Inflammatory macrophage treated with lipopolysaccharide for 1 hour (primary cell): ENCODE measurements at regions not wholly inside any gene's neighbourhood (a gene's known extent, or its start where the extent isn't known, plus 50 kb on each side); places are given as distances from the start of the nearest gene placed in this dataset.
"Not testable (repeated sequence)": the region's sequence is repeated elsewhere in the genome, so short reads cannot be mapped to it uniquely, and the experiment has no call there.

Source experiments
- DNase-seq, 2 donors: peaks; one replicate each; pipeline ENCODE4 v3.0.0-alpha.2; 2020 to 2022

GRCh38 chr10:21363092-21363730, 162.3 kb downstream of the SKIDA1 start:
- DNase-seq = no peak

DNA sequence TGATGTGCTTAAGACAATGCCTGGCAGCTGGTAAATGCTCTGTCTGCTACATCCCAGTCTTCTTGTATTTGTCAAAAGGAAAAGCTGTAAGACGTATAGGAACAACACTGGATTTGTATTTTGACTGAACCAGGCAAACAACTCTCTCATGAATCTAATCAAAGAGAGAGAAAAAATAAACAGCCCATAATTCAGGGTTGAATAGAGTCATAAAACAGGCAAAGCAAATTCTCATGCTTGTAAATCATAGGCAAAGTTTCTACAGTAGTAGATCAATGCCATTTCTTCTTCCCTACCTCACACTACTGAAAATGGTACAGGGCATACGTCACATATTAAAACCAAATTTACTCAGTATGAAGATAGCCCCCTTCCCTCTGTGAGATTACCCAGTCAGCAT, 166.3 kb downstream of the SKIDA1 start:
- DNase-seq = no peak

GRCh38 chr10:21355591-21356011, 169.9 kb downstream of the SKIDA1 start:
- DNase-seq = no peak

DNA sequence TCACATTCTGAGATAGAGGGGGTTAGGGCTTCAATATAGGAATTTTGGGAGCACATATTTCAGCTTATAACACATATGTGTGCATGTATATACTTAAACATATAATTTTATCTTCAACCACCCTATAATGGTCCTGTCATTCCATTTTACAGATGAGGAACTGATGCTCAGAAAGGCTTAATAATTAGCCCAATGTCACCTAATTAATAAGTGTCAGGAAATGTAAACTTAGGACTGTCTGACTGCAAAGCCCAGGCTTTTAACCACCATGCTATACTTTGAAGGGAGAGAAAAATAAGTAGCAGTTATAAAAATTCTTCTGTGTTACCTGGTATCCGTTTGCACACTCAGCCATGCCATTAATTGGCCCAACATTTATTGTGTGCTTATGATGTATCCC, 172.6 kb downstream of the SKIDA1 start:
- no peak for DNase-seq

- DNase-seq = not testable (repeated sequence)
These were observed 173.9 kb downstream of the SKIDA1 start for GRCh38 chr10:21351594-21351993.

DNA sequence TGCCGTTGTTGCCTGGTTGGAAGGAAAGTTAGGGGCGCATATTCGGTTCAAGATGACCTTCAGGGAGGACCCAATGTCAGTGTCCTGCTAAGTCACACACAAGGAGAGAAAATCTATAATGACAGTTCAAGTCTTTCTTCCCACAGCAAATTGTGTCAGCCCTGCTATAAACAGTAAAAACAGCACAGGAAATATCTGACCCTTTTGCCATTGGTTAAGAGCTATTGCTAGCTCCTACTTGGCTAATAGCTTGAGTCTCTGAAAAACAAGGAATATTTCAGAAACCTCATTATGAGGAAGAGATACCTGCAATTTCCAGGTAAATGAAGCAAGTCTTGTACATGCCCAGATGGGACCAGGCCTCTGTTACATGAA, 175.6 kb downstream of the SKIDA1 start:
- DNase-seq = no peak

GRCh38 chr10:21347785-21348170, 177.7 kb downstream of the SKIDA1 start:
- no peak for DNase-seq

GRCh38 chr10:21347043-21347784, 178.3 kb downstream of the SKIDA1 start:
- no peak for DNase-seq

GRCh38 chr10:21343087-21343486, 182.4 kb downstream of the SKIDA1 start:
- no peak for DNase-seq

- not testable (repeated sequence) for DNase-seq
These were observed 183.0 kb downstream of the SKIDA1 start for GRCh38 chr10:21342499-21342898.

DNA sequence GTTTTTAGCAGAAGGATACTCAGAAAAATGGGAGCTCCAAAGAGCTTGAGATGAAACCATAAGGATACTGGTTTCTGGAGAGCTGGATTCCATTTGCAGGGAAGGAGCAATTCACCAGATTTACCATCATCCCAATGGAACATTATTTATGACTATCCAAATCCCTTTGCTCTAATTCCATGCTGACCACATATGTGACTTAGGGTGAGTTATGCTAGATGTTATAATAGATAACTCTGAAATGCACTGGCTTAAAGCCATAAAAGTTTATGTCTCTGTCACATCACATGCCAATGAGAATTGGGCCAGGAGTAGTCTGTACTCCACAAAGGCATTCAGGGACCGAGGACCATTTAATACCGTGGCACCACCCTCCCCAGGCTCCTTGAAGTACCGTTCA, 185.2 kb downstream of the SKIDA1 start:
- no peak for DNase-seq

DNA sequence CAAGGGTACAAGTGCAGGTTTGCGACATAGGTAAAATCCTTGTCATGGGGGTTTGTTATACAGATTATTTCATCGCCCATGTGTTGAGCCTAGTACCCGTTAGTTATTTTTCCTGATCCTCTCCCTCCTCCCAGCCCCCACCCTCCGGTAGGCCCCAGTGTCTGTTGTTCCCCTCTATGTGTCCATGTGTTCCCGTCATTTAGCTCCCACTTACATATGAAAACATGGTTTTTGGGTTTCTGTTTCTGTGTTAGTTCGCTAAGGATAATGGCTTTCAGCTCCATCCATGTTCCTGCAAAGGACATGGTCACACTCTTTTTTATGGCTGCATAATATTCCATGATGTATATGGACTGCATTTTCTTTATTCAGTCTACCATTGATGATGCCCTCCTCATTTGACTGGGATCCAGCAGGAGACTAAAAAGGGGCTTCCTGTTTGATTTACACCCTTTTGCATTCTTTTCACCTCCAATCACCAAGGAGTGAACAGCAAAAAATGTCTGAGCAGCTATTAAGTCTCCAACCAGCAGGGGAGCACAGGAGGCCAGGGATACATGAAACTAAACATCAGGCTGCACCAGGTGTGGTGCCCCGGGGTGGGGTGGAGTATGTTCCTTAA, 188.2 kb downstream of the SKIDA1 start:
- DNase-seq = no peak

DNA sequence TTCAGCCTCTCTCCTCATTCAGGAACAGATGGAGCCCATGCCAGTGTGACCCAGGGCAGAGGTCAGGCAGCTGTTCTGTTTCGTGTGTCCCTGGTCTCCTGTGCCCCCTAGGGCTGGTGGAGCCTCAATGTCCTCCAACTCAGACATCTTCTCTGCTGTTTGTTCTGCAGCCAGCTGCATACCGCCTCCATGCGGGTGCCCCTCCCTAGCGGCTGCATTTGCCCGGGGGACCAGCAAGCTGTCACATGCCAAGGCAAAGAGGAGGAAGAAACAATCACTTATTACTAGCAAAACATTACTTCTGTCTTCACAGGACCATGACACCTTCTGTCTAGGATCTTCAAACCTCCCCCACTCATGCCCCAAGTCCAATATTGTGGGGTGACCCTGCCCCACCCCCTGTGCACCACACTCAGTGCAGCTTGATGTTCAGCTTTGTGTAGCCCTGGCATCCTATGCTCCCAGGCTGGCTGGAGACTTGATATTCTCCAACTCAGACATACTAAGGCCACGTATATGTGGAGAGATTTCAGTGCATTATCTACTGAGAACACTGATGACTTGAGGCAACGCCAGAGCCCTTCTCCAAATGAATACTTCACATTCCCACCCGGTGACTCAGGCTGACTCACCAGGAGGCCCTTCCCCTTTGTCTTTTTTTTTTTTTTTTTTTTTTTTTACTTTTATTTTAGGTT, 188.9 kb downstream of the SKIDA1 start:
- peak; percentile 6 to 9 for DNase-seq

GRCh38 chr10:21334891-21335696, 190.4 kb downstream of the SKIDA1 start:
- no peak for DNase-seq

GRCh38 chr10:21330628-21331020, 194.9 kb downstream of the SKIDA1 start:
- DNase-seq = no peak

GRCh38 chr10:21329995-21330627, 195.4 kb downstream of the SKIDA1 start:
- DNase-seq = no peak

DNA sequence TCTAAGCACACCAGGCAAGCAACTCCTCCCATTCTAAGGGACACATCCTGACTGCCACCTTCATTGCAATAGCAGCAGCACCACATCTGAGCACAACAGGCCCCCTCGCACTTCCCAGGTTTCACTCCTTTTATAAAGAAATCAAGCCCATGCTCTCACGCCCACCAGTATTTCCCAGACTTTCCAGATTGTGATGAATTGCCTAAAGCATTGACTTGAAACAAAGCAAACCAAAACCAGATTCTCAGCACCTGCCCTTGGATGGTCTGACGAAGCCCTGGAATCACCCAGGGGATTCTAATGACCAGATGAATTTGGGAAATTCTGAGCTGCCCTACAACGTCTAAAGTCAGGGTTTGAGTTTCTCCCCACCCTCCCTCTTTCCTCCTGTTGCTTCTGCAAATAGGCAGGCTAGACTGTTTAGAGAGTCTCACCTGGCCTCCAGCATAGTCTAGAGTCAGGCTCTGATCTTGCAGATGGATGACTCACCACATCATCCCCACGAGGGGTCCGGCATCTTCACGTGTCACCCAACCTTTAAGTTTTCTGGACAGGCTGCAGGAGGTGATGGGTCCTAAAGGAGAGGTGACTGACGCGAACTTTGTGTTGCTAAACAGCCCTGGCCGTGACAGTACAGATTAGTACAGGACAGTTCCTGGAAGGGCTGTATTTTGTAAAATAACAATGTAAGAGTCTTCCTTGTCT, 198.0 kb downstream of the SKIDA1 start:
- DNase-seq = no peak

DNA sequence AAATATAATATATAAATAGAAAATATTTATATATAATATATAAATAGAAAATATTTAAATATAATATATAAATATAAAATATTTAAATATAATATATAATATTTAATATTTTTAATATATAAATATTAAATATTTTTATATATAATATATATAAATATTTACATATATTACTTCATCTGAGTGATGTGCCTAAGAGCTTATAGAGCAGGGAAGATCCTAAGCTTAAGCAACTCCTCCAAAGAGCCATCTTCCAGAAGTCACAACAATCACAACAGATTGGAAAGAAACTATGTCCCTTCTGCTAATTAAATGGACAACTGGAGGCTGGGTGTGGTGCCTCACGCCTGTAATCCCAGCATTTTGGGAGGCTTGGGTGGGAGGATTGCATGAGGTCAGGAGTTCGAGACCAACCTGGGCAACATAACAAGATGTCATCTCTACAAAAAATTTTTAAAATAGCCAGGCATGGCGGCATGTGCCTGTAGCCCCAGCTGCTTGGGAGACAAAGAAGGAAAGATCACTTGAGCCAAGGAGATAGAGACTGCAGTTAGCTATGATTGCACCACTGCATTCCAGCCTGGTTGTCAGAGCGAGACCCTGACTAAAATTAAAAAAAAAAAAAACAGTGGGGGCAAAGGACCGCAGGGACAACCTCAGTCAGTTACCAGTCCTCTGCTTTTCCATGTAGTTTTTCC, 198.7 kb downstream of the SKIDA1 start:
- DNase-seq = no peak

GRCh38 chr10:21318540-21319167, 206.8 kb downstream of the SKIDA1 start:
- DNase-seq = no peak

GRCh38 chr10:21317902-21318301, 207.6 kb downstream of the SKIDA1 start:
- no peak for DNase-seq
